ENCODE measurements at regions not wholly inside any gene's neighbourhood (a gene's known extent, or its start where the extent isn't known, plus 50 kb on each side); places are given as distances from the start of the nearest gene placed in this dataset.

- TF ChIP-seq CTCF (IDR thresholded peaks at IDR 0.05) (no peak), POLR2A (IDR thresholded peaks at IDR 0.05) (no peak), EP300 (IDR thresholded peaks at IDR 0.05) (no peak)
Measured at GRCh38 chr6:164210323-164210722, 795.8 kb downstream of the QKI start.

Data from tibial nerve (tissue), 4 donors.